HG03457 (cell line): ENCODE measurements at regions not wholly inside any gene's neighbourhood (a gene's known extent, or its start where the extent isn't known, plus 50 kb on each side); places are given as distances from the start of the nearest gene placed in this dataset.

Source experiments
- ATAC-seq: cut with Tn5 transposase; IDR thresholded peaks from one replicate; pipeline ENCODE4 v1.9.1; 2021; ENCODE audit warnings: moderate number of reproducible peaks; ENCODE audit not compliant: unreplicated experiment

GRCh38 chr2:186068139-186068801, 329.7 kb downstream of the FSIP2 start:
- no peak for ATAC-seq

- ATAC-seq: no peak
Measured at GRCh38 chr2:186069676-186070075, 331.1 kb downstream of the FSIP2 start.

DNA sequence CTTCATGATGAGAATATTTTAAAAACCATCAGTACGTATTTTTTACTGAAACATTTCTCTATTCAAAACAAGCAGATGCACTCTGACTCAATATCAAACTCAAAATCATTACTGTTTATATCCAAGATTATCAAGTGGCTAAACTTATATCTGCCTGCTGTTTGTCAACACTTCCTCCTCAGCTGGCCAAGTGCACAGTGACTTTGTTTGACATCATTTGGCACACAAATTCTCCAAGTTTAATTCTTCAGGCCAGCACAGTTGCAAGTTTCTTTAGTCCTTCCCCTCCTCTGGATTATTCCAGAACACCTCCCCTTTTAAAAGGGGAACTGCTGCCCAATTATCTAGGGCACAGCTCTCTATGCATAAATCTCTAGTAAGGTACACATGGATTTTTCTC, 346.6 kb downstream of the FSIP2 start:
- no peak for ATAC-seq

- no peak for ATAC-seq
Measured at GRCh38 chr2:186093174-186093573, 354.6 kb downstream of the FSIP2 start.

DNA sequence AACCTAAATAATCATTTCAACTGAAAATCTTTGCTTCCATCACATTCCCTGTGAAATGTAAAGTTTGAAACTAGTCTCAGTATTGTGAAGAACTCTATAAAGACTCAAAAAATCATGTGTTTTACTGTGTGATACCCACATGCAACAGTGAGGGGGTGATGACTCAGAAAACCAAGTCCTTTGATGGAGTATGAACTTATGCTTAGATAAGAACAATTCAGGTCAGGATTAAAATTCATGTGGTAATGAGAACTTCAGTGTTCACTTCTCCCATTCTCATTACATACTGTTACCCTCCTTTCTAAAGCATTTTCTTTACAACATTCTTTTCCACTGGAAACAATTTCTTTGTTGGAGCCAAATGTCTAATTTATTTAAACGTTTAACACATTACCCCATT, 360.2 kb downstream of the FSIP2 start:
- no peak for ATAC-seq

DNA sequence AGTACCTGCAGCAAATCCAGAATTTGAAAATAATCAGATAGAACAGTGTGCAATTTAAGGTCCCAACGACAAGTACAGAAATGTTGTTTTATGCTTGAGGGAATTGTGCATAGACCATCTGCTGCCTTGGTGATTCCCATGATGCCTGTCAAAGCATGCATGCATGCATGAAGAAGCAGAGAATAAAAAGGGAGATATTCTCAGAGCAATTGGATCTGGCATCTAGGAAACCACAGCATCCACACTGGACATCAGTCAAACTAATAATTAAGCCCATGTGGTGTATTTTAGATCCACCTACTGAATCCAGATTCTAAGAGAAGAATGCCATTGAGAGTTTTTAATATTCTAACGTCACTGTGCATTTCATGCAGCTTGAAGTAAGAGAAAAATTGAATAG, 361.2 kb downstream of the FSIP2 start:
- ATAC-seq: no peak

DNA sequence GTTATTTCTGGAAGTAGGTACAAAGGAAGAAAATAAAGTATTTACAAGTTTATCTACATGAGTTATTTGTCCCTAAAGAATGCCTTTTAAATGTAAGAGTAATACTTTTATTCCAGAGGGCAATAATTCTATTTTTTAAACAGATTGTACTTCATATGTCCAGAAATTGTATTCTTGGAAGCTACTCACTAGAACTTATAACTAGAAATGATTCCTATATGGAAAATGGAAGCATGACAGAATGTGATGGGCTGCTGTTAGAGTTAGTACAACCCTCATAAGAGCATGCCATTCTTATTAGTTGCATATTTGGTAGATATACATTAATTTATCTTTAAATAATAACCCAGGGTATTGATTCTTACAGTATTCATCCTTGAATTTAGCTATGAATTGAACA, 362.0 kb downstream of the FSIP2 start:
- no peak for ATAC-seq

- ATAC-seq: no peak
Measured at GRCh38 chr2:186101616-186102015, 363.0 kb downstream of the FSIP2 start.

- no peak for ATAC-seq
Measured at GRCh38 chr2:186103276-186103675, 364.7 kb downstream of the FSIP2 start.

DNA sequence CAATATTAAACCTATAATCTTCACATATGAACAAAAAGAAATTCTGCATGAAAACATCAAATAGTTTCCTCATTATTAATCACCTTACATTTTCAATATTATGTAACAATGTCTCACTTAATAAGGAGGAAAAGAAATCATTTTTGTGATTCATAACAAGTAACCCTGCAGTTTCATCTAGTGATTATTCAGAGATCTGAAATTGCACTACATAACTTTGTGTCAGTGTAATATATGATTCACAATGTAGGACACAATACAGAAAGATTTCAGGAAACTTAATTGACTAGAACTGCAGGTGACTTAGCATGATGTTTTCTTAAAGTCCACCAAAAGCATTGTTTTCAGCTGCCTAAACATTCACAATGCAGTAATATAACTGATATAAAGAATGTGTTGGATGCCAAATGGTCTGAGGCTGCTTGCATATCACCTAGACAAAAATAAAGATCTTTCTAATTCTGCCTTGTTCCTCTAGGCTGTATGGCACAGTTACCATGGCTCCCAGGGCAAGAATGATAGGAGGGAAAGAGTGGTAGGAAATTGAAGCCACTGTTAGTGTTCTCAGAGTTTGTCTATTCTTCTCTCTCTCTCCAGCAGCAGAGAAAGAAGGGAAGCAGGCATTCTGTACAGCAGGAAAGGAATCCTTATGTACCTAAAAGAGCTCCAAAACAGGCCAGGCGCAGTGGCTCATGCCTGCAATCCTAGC, 366.6 kb downstream of the FSIP2 start:
- ATAC-seq: no peak

DNA sequence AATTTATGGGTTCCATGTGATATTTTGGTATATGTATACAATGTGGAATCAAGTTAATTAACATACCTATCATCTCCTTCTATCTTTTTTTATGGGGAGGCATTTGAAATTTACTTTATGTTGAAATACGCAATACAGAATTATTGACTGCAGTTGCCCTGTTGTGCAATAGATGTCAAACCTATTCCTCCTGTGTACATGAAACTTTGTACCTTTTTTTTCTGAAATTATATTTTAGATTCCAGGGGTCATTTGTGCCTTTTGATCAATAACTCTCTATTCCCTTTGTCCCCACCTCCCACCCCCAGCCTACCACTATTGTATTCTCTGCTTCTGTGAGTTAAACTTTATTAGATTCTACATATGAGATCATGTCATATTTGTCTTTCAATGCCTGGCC, 369.9 kb downstream of the FSIP2 start:
- ATAC-seq: no peak

DNA sequence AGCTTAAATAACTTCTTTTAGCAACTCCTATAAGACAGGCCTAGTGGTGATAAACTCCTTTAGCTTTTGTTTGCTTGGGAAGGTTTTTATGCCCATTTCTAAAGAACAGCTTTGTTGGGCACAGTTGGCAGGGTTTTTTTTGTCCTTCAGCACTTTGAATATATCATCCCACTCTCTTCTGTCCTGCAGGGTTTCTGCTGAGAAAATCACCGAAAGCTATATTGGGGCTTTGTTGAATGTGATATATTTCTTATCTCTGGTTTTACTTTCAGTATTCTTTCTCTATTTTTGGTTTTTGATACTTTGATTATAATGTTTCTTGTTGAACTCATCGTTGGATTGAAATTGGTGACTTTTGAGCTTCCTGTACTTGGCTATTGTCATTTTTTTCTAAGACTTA, 372.8 kb upstream of the ZC3H15 start:
- ATAC-seq: no peak

GRCh38 chr2:186125156-186125555, 360.9 kb upstream of the ZC3H15 start:
- ATAC-seq: no peak

GRCh38 chr2:186125625-186126024, 360.4 kb upstream of the ZC3H15 start:
- ATAC-seq: no peak

- ATAC-seq: no peak
Measured at GRCh38 chr2:186126181-186126580, 359.9 kb upstream of the ZC3H15 start.

DNA sequence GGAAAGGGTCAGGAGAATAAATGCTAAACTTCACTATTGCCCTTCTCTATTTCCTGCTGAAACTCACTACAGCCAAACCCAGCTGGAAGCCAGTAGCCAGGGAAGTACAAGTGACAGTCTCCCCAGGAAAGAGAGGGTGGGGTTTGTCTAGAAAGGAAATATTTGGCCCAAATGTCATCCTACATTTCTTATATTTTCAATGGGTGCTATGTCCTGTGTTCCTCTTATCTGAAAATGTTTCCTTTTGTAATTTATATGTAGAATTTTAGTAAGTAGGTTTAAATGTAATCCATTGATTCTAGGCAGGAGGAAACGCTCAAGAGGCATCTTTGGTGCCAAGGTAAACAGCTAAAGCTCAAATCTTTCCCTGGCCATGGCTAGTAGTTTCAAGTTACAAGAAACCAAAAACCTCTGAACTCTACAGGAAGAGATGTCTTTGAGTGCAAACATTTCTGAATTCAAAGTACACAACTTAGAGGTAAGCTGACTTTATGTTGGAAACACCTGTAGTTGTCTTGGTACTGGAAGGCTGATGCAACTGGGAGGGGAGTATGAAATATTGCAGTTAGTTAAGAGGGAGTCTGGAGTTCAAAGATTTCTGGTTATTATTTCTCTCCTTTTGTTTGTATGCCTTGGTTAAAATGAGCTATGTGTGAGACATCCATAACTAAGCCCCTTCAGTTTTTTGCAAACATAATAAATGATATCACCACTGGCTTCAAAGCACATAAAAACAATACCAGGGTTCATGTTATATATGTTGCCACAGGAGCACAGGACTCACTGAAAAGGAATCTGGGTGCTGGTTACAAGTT, 356.1 kb upstream of the ZC3H15 start:
- ATAC-seq: no peak

GRCh38 chr2:186130748-186131641, 355.1 kb upstream of the ZC3H15 start:
- ATAC-seq: no peak

DNA sequence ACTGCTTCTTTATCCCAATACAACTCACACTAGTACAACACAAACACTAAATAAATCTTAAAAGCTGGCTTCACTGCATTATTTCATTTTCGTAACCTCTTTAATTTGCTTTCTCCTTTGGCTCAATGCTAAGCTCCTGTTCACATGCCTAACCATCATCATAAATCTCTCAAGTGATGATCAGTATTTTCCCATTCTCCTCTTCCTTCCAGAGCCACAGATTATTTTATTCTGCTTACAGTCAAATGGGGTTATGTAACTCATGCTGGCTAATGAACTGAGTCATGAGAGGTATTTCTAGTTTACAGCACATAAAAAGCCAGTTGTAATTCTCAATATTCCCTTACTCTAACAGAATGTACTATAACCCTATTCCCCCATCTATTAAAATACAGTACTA, 350.4 kb upstream of the ZC3H15 start:
- no peak for ATAC-seq

DNA sequence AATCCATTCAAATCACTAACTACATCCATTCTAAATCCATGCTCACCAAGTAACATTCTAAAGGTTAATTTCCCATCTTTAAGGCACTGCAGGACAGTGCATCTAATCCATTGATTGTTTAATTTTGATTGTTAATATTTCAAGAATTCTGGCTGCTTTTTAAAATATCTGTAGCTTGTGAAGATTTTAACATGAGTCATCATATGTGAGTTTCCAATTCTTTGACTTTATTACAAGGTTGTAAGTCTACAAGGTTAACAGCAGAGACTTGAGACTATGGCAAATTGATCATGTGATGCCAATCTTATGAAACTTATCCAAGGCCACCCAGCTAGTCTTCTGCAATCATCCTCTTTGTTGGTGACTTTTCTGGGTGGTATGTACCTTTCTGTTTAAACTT, 349.2 kb upstream of the ZC3H15 start:
- ATAC-seq: no peak

- ATAC-seq: no peak
Measured at GRCh38 chr2:186138845-186139244, 347.2 kb upstream of the ZC3H15 start.

GRCh38 chr2:186159101-186159500, 327.0 kb upstream of the ZC3H15 start:
- no peak for ATAC-seq
